GM18951 (cell line): ENCODE measurements at regions not wholly inside any gene's neighbourhood (a gene's known extent, or its start where the extent isn't known, plus 50 kb on each side); places are given as distances from the start of the nearest gene placed in this dataset.

ENCODE experiments used
- POLR2A ChIP-seq: IDR thresholded peaks from 4 replicates; pipeline ENCODE4 v1.6.1; 2011; ENCODE audit warnings: mild to moderate bottlenecking; ENCODE audit not compliant: insufficient read length, insufficient read depth; ENCODE audit errors: extremely low read depth
- in situ Hi-C: fragments of 300-500 bp; cut with MboI; formaldehyde crosslinking; loops from one replicate; pipeline ENCODE4 v1.12.0; 2022; ENCODE audit warnings: low sequenced_read_pairs, mixed read lengths, inconsistent platforms; ENCODE audit not compliant: unreplicated experiment

GRCh38 chr17:77824102-77824779 is 134.3 kb upstream of the TNRC6C start:
- in situ Hi-C loops: no loop called here

DNA sequence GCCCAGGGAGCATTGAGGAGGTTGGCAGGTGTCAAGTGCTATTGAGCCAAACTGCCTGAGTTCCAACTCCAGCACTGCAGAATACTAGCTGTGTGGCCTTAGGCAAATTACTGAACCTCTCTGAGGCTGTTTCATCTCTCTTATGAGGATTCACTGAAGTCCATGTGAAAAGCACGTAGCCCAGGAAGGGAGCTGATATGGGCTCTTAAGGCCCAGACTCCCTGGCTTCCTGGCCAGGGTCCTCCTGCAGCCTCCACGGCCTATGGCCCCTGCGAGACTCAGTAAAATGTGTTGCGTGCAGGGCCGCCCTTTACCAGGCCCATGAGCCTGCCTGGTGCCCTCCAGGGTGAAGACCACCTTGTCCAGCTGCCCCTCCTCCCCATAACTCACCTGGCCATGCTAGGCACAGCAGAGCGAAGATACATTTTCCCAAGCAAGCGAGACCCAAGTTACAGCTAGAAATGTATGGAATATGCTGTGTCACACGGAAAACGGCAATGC is 133.7 kb upstream of the TNRC6C start:
- TF ChIP-seq POLR2A: no peak
- in situ Hi-C loops: no loop called here

More at GRCh38 chr17:77824102-77824779, 134.3 kb upstream of the TNRC6C start:
- no peak for TF ChIP-seq POLR2A

DNA sequence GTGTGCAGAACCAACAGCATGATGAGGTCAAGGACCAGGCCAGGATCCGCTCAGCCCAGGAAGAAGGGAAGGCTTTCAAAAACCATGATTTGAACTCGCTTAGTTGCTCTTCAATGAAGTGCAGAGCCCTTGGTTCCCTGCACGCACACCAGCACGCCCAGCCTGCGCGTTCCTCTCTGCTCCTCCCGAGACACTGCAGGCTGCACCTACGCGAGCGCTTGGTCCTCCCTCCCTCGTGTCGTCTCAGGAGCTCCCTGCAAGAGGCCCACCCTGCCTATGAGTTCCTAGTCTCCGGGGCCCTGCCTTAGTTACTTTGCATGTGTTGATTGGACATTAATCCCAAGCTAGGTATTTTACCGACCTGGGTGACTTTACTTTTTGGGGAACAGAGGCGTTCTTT is 132.9 kb upstream of the TNRC6C start:
- TF ChIP-seq POLR2A: no peak

DNA sequence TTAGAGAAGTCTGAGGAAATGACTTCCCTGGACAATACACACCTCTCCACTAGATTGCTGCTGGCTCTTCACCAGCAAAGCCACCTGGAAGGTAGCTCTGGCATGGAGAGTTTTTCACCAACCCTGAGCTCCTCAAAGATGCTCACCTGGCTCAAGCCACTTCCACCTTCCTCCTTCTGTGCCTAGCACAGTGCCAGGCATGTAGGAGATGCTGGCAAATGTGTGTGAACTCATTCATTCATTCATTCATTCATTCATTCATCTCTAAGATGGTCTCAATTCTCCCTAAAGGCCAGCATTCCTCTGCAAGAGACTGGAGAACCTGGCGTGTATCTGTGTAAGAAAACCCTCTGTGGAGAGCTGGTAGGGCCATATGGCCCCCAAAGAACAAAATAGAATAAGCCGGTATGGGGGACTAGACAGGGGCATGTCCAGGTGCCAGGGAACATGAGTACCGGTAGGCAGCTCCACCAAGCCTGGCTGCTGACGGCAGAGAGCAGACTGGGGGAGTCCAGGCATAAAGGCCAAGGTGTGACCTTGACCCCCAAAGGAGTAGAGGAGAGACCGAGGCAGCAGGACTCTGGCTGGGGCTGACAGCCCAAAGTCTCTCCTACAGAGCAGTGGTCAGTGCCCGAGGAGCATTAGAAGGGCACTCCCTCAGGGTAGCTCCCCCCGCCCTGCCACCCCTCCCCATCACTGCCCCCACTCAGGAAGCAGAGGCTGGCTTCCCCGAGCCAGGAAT is 132.2 kb upstream of the TNRC6C start:
- in situ Hi-C loops: no loop called here
- TF ChIP-seq POLR2A: no peak

More for the DNA sequence above, 132.9 kb upstream of the TNRC6C start:
- in situ Hi-C loops: no loop called here

DNA sequence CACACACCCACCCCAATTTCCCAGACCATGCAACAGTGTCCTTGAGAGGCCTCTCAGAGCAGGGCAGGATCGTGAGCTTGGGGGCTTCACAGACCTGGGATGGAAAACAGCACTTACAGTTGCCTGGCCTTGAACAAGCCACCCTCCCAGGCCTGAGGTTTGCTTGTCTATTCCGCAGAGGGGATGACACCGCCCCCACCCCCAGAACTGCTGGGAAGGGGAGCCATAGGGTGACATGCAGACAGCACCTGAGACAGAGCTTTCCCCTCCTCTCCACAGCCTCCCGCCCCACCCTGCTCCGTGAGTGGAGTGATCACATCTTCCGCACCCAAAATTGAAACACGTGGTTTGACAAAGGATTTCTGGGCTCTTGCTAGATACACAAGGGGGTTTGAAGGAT is 131.5 kb upstream of the TNRC6C start:
- no peak for TF ChIP-seq POLR2A
- in situ Hi-C loops: no loop called here

DNA sequence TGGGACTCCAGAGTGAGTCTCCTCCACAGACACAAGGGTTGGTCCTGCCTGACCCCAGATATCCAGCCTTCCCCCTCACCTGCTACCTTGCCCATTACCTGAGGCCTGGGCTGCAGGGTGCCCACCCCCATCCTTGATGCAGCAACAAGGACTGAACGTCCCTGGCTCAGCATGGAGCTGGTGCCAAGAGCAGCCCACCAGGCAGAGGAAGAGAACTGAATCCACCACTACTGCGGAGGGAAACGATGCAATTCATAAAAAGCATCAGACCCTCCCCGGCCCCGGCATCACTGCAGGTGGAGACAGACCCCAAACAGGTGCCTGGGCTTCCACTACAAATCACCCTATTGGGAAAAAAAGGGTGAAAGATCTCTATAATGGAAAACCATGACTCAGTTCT is 131.0 kb upstream of the TNRC6C start:
- in situ Hi-C loops: no loop called here
- no peak for TF ChIP-seq POLR2A

GRCh38 chr17:77828749-77829539 is 129.6 kb upstream of the TNRC6C start:
- TF ChIP-seq POLR2A: no peak
- in situ Hi-C loops: no loop called here

GRCh38 chr17:77829843-77830799 is 128.4 kb upstream of the TNRC6C start:
- no peak for TF ChIP-seq POLR2A
- in situ Hi-C loops: no loop called here

- no peak for TF ChIP-seq POLR2A
- in situ Hi-C loops: no loop called here
These were observed 127.6 kb upstream of the TNRC6C start for GRCh38 chr17:77830816-77831473.

DNA sequence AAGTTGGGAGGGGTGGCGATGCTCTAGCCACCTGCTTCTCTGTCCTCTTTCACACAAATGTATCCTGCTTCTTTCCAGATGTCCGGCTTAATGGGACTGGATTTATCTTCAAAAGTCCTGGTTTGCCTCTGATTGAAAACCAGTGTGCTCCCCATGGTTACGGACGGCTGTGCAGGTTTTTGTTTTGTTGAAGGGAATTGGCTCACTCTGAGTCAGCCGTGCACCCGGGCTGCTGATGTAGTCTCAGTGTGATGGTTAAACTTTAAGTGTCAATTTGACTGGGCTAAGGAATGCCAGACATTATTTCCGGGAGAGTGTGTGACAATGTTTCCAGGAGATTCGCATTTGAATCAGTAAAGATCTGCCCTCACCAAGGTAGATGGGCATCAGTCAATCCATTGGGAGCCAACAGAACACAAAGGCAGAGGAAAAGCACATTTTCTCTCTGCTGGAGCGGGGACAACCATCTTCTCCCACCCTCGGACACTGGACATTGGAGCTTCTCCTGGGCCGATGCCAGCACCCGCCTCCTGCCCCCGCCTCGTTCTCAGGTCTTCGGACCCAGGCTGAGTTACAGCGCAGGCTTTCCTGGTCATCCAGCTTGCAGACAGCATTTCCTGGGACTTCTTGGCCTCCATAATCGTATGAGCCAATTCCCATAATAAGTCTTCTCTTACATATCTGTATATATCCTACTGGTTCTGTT is 126.9 kb upstream of the TNRC6C start:
- TF ChIP-seq POLR2A: no peak
- in situ Hi-C loops: no loop called here

- in situ Hi-C loops: no loop called here
These were observed 126.3 kb upstream of the TNRC6C start for GRCh38 chr17:77832180-77832560.

DNA sequence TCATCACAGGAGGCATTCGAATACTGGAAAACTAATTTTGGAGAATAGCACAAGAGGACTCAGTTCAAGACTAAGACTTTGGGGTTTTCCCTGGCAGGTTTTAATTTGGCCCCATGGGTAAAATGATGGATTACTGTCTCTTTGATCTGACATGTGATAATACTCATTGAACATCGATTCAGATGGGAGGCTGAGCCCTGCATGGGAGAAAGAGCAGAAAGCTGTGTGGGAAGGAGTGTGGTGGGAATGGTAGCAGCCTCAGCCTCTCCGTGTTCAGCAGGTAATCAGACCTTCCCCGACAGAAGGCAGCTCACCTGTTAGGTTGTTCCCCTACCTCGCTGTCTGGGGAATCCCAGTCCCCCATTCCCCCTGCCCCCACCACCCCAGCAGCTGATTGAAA is 124.7 kb upstream of the TNRC6C start:
- no peak for TF ChIP-seq POLR2A
- in situ Hi-C loops: no loop called here

More at GRCh38 chr17:77832180-77832560, 126.3 kb upstream of the TNRC6C start:
- no peak for TF ChIP-seq POLR2A
